ENCODE measurements at regions not wholly inside any gene's neighbourhood (a gene's known extent, or its start where the extent isn't known, plus 50 kb on each side); places are given as distances from the start of the nearest gene placed in this dataset.

- no peak for TF ChIP-seq CTCF (IDR thresholded peaks at IDR 0.05; ENCODE audit: control insufficient read depth, insufficient read depth, low read depth, low read length, missing control alignments)
- DNase-seq (ENCODE audit: low read depth) = no peak
- no peak overlapping the region for H3K4me3 ChIP-seq (ENCODE audit: control insufficient read depth, low read depth, low read length)
Measured at GRCh38 chr1:63023171-63023570, 239.2 kb downstream of the ATG4C start.

- H3K4me3 ChIP-seq (ENCODE audit: control insufficient read depth, low read depth, low read length) = no peak overlapping the region
- no peak for TF ChIP-seq CTCF (IDR thresholded peaks at IDR 0.05; ENCODE audit: control insufficient read depth, insufficient read depth, low read depth, low read length, missing control alignments)
- DNase-seq (ENCODE audit: low read depth) = no peak
Measured at GRCh38 chr1:63023637-63024036, 239.7 kb downstream of the ATG4C start.

DNA sequence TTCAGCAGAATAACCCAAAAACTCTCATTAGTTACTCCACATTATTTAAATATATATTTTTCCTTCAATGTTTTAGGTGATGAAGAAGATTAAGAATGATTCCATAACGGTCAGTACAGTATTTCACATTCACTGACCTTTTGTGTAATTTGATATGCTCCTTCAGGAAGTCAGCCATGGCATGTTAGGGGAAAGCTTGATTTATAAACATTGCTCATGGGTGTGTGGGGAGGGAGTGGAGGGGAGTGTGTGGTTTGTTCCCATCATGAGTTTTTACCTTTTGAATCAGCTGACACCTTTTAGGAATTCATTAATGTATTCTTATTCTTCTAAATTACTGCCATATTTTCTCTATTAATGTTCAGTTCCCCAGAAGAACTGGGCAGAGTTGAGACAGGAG, 240.2 kb downstream of the ATG4C start:
- DNase-seq (ENCODE audit: low read depth) = no peak
- TF ChIP-seq CTCF (IDR thresholded peaks at IDR 0.05; ENCODE audit: control insufficient read depth, insufficient read depth, low read depth, low read length, missing control alignments) = no peak
- no peak overlapping the region for H3K4me3 ChIP-seq (ENCODE audit: control insufficient read depth, low read depth, low read length)

- no peak for DNase-seq (ENCODE audit: low read depth)
- H3K4me3 ChIP-seq (ENCODE audit: control insufficient read depth, low read depth, low read length) = no peak overlapping the region
- no peak for TF ChIP-seq CTCF (IDR thresholded peaks at IDR 0.05; ENCODE audit: control insufficient read depth, insufficient read depth, low read depth, low read length, missing control alignments)
Measured at GRCh38 chr1:63027176-63027575, 243.2 kb downstream of the ATG4C start.

DNA sequence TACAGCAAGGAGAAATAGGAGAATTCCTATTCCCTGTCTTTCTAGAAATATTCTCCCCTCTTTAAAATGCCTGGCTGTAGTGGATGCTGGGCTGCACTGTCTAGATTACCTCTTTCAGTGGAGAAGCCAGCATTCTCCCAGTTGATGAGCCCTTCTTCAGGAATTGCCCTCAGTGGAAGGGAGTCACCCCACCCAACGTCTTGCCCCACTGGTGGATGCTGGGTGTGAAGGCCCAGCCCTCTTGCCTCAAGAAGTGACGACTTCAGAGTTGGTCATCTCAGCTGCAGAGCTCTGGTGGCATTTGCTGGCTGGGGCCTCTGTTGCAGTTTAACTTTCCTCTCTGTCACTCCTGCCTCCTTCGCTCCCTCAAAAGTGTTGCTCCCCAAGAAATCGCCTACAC, 248.2 kb downstream of the ATG4C start:
- DNase-seq (ENCODE audit: low read depth) = no peak
- H3K4me3 ChIP-seq (ENCODE audit: control insufficient read depth, low read depth, low read length) = no peak overlapping the region
- no peak for TF ChIP-seq CTCF (IDR thresholded peaks at IDR 0.05; ENCODE audit: control insufficient read depth, insufficient read depth, low read depth, low read length, missing control alignments)

DNA sequence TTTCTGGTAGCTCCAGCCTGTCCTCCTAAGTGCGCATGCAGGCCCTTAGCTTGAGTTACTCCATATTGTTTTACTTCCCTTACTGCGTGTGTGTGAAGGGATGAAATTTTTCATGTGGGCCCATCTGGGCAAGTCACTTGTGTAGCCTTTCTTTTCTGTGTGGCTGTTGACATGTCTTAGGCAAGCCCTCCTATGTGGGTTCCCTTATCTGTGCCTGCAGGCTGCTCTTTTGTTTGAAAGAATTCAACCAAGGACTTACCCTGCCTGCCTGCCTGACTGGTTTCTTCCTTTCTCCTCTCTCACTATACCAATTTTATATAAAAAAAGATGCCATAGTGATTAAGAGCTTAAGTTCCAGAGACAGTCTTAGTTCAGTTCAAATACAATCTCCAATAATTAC, 249.3 kb downstream of the ATG4C start:
- TF ChIP-seq CTCF (IDR thresholded peaks at IDR 0.05; ENCODE audit: control insufficient read depth, insufficient read depth, low read depth, low read length, missing control alignments) = no peak
- H3K4me3 ChIP-seq (ENCODE audit: control insufficient read depth, low read depth, low read length) = no peak overlapping the region
- DNase-seq (ENCODE audit: low read depth) = no peak

- no peak for TF ChIP-seq CTCF (IDR thresholded peaks at IDR 0.05; ENCODE audit: control insufficient read depth, insufficient read depth, low read depth, low read length, missing control alignments)
- no peak overlapping the region for H3K4me3 ChIP-seq (ENCODE audit: control insufficient read depth, low read depth, low read length)
- DNase-seq (ENCODE audit: low read depth) = no peak
Measured at GRCh38 chr1:63034256-63034655, 250.3 kb downstream of the ATG4C start.
